ENCODE measurements at regions not wholly inside any gene's neighbourhood (a gene's known extent, or its start where the extent isn't known, plus 50 kb on each side); places are given as distances from the start of the nearest gene placed in this dataset.

DNA sequence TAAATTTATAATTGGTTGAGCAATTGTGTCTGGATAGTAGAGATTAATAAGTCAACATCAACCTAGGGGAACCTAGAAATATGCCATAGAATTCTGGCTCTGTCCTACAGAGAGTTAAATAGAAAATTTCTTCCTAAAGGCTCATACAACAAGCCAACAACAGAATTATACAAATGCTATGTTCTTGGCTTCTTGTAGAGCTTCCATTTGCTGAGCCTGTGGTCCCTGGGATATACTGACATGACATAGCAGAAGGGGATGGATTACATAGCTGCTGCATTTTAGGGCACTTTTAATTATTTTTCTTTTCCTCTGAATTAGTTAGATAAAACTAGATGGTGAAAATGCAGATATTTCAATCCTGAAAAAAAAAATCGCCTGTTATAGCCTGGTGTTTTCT is 95.5 kb upstream of the ST6GAL2 start:
- H3K9me3 ChIP-seq (ENCODE audit: control extremely low read depth in 1 of 3, control insufficient read depth in 2 of 3, insufficient read depth in 1 of 3, low read length in 2 of 3): no peaks in the 10 kb centered on the region
- no peak for TF ChIP-seq EZH2 (IDR thresholded peaks at IDR 0.05; ENCODE audit: borderline replicate concordance, insufficient read depth, low read depth, low read length, poor library complexity, severe bottlenecking)
- TF ChIP-seq, protein P1, sequence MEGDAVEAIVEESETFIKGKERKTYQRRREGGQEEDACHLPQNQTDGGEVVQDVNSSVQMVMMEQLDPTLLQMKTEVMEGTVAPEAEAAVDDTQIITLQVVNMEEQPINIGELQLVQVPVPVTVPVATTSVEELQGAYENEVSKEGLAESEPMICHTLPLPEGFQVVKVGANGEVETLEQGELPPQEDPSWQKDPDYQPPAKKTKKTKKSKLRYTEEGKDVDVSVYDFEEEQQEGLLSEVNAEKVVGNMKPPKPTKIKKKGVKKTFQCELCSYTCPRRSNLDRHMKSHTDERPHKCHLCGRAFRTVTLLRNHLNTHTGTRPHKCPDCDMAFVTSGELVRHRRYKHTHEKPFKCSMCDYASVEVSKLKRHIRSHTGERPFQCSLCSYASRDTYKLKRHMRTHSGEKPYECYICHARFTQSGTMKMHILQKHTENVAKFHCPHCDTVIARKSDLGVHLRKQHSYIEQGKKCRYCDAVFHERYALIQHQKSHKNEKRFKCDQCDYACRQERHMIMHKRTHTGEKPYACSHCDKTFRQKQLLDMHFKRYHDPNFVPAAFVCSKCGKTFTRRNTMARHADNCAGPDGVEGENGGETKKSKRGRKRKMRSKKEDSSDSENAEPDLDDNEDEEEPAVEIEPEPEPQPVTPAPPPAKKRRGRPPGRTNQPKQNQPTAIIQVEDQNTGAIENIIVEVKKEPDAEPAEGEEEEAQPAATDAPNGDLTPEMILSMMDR (IDR thresholded peaks at IDR 0.05): no peak
- no peaks in the 10 kb centered on the region for H3K27me3 ChIP-seq (replicated peaks in 1 of 4; ENCODE audit: control extremely low read depth in 1 of 4, control insufficient read depth in 3 of 4, insufficient read depth in 4 of 4, low read length in 3 of 4)
- no peak overlapping the region for H3K4me3 ChIP-seq (ENCODE audit: control extremely low read depth in 1 of 5, extremely low read depth in 1 of 5, insufficient read depth in 1 of 5, low read depth in 2 of 5, low read length in 4 of 5)
- POLR2A ChIA-PET: no interaction called here
- Mint-ChIP-seq H3K4me1 (no peaks in the 10 kb centered on the region), H3K9me3 (ENCODE audit: insufficient read depth) (peaks cover 6% of the 10 kb centered on the region), H3K4me3 (no peak overlapping the region), H3K27ac (no peak overlapping the region), H3K27me3 (no peaks in the 10 kb centered on the region)
- no peak overlapping the region for H3K27ac ChIP-seq (ENCODE audit: low read length in 2 of 2)
- ATAC-seq (ENCODE audit: low read depth) (no peak), DNase-seq (no peak)
- no peaks in the 10 kb centered on the region for H3K36me3 ChIP-seq (replicated peaks in 1 of 2; ENCODE audit: control extremely low read depth in 1 of 2, control insufficient read depth in 1 of 2, extremely low read depth in 1 of 2, insufficient read depth in 2 of 2, low read length in 1 of 2)
- H3K4me1 ChIP-seq (ENCODE audit: control insufficient read depth in 2 of 2, insufficient read depth in 2 of 2, low read length in 2 of 2): no peaks in the 10 kb centered on the region
- no peaks in the 10 kb centered on the region for H3K79me2 ChIP-seq (ENCODE audit: control insufficient read depth, insufficient read depth, low read length)
- intact Hi-C loops (cut with micrococcal nuclease): no loop called here
- H4K20me1 ChIP-seq (ENCODE audit: control insufficient read depth, insufficient read depth, low read length, poor library complexity, severe bottlenecking): no peaks in the 10 kb centered on the region
- H3K4me2 ChIP-seq (replicated peaks; ENCODE audit: low read depth, low read length, poor library complexity, severe bottlenecking): no peak overlapping the region
- no peak overlapping the region for H3K9ac ChIP-seq (ENCODE audit: low read length)
- no CpG with 5 or more reads among the region's 1 CpG for WGBS (ENCODE audit: insufficient coverage)
- CTCF ChIA-PET: no interaction called here
- no peak overlapping the region for H2AFZ ChIP-seq (ENCODE audit: insufficient read depth, low read depth, low read length, poor library complexity, severe bottlenecking)

DNA sequence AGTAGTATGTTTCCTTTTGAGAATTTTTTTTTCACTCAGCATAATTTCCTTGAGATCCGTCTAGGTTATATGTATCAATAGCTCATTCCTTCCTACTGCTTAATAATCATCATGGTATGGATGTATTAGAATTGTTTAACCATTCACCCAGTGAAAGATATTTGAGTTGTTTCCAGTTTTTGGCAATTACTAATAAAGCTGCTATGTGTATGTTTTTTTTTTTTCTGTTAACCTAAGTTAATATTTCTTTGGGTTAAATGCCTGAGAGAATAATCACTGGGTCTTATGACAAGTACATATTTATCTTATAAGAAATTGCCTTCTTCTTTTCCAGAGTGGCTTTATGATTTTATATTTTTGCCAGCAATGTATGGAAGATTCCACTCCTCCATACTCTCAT is 96.4 kb upstream of the ST6GAL2 start:
- Histone ChIP-seq H2AFZ (ENCODE audit: insufficient read depth, low read depth, low read length, poor library complexity, severe bottlenecking) (no peak overlapping the region), H3K36me3 (replicated peaks in 1 of 2; ENCODE audit: control extremely low read depth in 1 of 2, control insufficient read depth in 1 of 2, extremely low read depth in 1 of 2, insufficient read depth in 2 of 2, low read length in 1 of 2) (no peaks in the 10 kb centered on the region), H3K4me3 (ENCODE audit: control extremely low read depth in 1 of 5, extremely low read depth in 1 of 5, insufficient read depth in 1 of 5, low read depth in 2 of 5, low read length in 4 of 5) (no peak overlapping the region), H3K9ac (ENCODE audit: low read length) (no peak overlapping the region), H3K27me3 (replicated peaks in 1 of 4; ENCODE audit: control extremely low read depth in 1 of 4, control insufficient read depth in 3 of 4, insufficient read depth in 4 of 4, low read length in 3 of 4) (no peaks in the 10 kb centered on the region), H3K79me2 (ENCODE audit: control insufficient read depth, insufficient read depth, low read length) (no peaks in the 10 kb centered on the region), H3K27ac (ENCODE audit: low read length in 2 of 2) (no peak overlapping the region), H4K20me1 (ENCODE audit: control insufficient read depth, insufficient read depth, low read length, poor library complexity, severe bottlenecking) (no peaks in the 10 kb centered on the region), H3K4me2 (replicated peaks; ENCODE audit: low read depth, low read length, poor library complexity, severe bottlenecking) (no peak overlapping the region), H3K4me1 (ENCODE audit: control insufficient read depth in 2 of 2, insufficient read depth in 2 of 2, low read length in 2 of 2) (no peaks in the 10 kb centered on the region), H3K9me3 (ENCODE audit: control extremely low read depth in 1 of 3, control insufficient read depth in 2 of 3, insufficient read depth in 1 of 3, low read length in 2 of 3) (no peaks in the 10 kb centered on the region)
- ATAC-seq (ENCODE audit: low read depth) (no peak), DNase-seq (no peak)
- no peaks in the 10 kb centered on the region for H3K27me3 Mint-ChIP-seq
- H3K4me1 Mint-ChIP-seq: no peaks in the 10 kb centered on the region
- H3K27ac Mint-ChIP-seq: no peak overlapping the region
- H3K9me3 Mint-ChIP-seq (ENCODE audit: insufficient read depth): peaks cover 6% of the 10 kb centered on the region
- intact Hi-C loops (cut with micrococcal nuclease): no loop called here
- POLR2A ChIA-PET: no interaction called here
- TF ChIP-seq EZH2 (IDR thresholded peaks at IDR 0.05; ENCODE audit: borderline replicate concordance, insufficient read depth, low read depth, low read length, poor library complexity, severe bottlenecking): no peak
- TF ChIP-seq, protein P1 (IDR thresholded peaks at IDR 0.05): no peak
- H3K4me3 Mint-ChIP-seq: no peak overlapping the region
- CTCF ChIA-PET: interaction anchor here (0.7 kb wide), 1 partner anchor 13 kb away, joined by 3 read pairs; no protein-coding TSS in a partner anchor
- no CpG with 5 or more reads among the region's 1 CpG for whole genome bisulfite sequencing (ENCODE audit: insufficient coverage)

Measured in B cell (primary cell).